K562 (cell line): ENCODE measurements at regions not wholly inside any gene's neighbourhood (a gene's known extent, or its start where the extent isn't known, plus 50 kb on each side); places are given as distances from the start of the nearest gene placed in this dataset.

ENCODE experiments used
- ARHGAP35 ChIP-seq: fragments of 450-650 bp; IDR thresholded peaks from 2 replicates; pipeline ENCODE4 v1.6.1; 2018; ENCODE audit not compliant: partially characterized antibody
- BHLHE40 ChIP-seq: IDR thresholded peaks from 2 replicates; pipeline ENCODE4 v1.6.1; 2011; ENCODE audit warnings: low read length, improper control_type of control experiment
- CCAR2 ChIP-seq: fragments of 200-400 bp; formaldehyde crosslinking; IDR thresholded peaks from 2 replicates; pipeline ENCODE4 v1.6.1; 2017; ENCODE audit warnings: mild to moderate bottlenecking, low read depth, low read length
- COPS2 ChIP-seq: fragments of 450-650 bp; conservative IDR thresholded peaks from 2 replicates; pipeline ENCODE4 v1.6.1; 2016; ENCODE audit warnings: mild to moderate bottlenecking, moderate library complexity
- CREM ChIP-seq: IDR thresholded peaks from 2 replicates; pipeline ENCODE4 v1.6.1; 2014; ENCODE audit warnings: antibody characterized with exemption, low read depth
- CTBP1 ChIP-seq: fragments of 450-650 bp; IDR thresholded peaks from 2 replicates; pipeline ENCODE4 v1.6.1; 2016; ENCODE audit warnings: borderline replicate concordance
- ELF1 ChIP-seq: fragments of 200-800 bp; sonication (Bioruptor generic); IDR thresholded peaks from 2 replicates; pipeline ENCODE4 v1.6.1; 2016; ENCODE audit warnings: missing genetic modification characterization, missing compliant biosample characterization
- ESRRA ChIP-seq: fragments of 450-650 bp; IDR thresholded peaks from 2 replicates; pipeline ENCODE4 v1.6.1; 2014; ENCODE audit warnings: low read depth, mild to moderate bottlenecking, moderate library complexity, borderline replicate concordance
- HCFC1 ChIP-seq: IDR thresholded peaks from 2 replicates; pipeline ENCODE4 v1.6.1; 2012; ENCODE audit warnings: low read depth, low read length, improper control_type of control experiment
- MAFF ChIP-seq: IDR thresholded peaks from 2 replicates; pipeline ENCODE4 v1.6.1; 2012; ENCODE audit warnings: low read length, improper control_type of control experiment
- MAFK ChIP-seq: IDR thresholded peaks from 2 replicates; pipeline ENCODE4 v1.6.1; 2011; ENCODE audit warnings: low read length, improper control_type of control experiment
- MEF2D ChIP-seq: conservative IDR thresholded peaks from 2 replicates; pipeline ENCODE4 v1.6.1; 2016; ENCODE audit warnings: low read depth, missing genetic modification characterization, missing compliant biosample characterization
- MGA ChIP-seq: fragments of 450-650 bp; IDR thresholded peaks from 2 replicates; pipeline ENCODE4 v1.6.1; 2016; ENCODE audit warnings: mild to moderate bottlenecking, moderate library complexity
- MYC ChIP-seq, 2 experiments: fragments of 250-450 bp in 1 of 2; sonication (Bioruptor Pico) in 1 of 2; IDR thresholded peaks; 2 replicates each; pipeline versions ENCODE4 v1.5.1 to v1.6.1; 2012 to 2021; ENCODE audit warnings: low read depth in 2 of 2, borderline replicate concordance in 1 of 2, improper control_type of control experiment in 1 of 2, low read length in 1 of 2, mild to moderate bottlenecking in 1 of 2, moderate library complexity in 1 of 2
- NCOA1 ChIP-seq: fragments of 450-650 bp; IDR thresholded peaks from 2 replicates; pipeline ENCODE4 v1.6.1; 2016; ENCODE audit warnings: low read depth
- NFE2 ChIP-seq: IDR thresholded peaks from 2 replicates; pipeline ENCODE4 v1.6.1; 2014; ENCODE audit warnings: antibody characterized with exemption, low read depth
- NFE2L1 ChIP-seq: fragments of 450-650 bp; IDR thresholded peaks from 2 replicates; pipeline ENCODE4 v1.6.1; 2016; ENCODE audit warnings: missing genetic modification characterization, low read depth, mild to moderate bottlenecking, missing compliant biosample characterization, moderate library complexity, borderline replicate concordance
- RBM25 ChIP-seq: fragments of 200-400 bp; formaldehyde crosslinking; IDR thresholded peaks from 2 replicates; pipeline ENCODE4 v1.6.1; 2018; ENCODE audit warnings: low read length, low read depth, moderate library complexity; ENCODE audit not compliant: severe bottlenecking
- ZNF165 ChIP-seq: fragments of 250-450 bp; sonication (Bioruptor Pico); IDR thresholded peaks from 2 replicates; pipeline ENCODE4 v1.4.0; 2020; ENCODE audit warnings: borderline replicate concordance

- TF ChIP-seq MYC (IDR thresholded peaks at IDR 0.05; ENCODE audit: low read depth, low read length) = no peak
- no peak for TF ChIP-seq MYC (CRISPR knock-in tag; IDR thresholded peaks at IDR 0.05; ENCODE audit: borderline replicate concordance, low read depth)
- TF ChIP-seq ARHGAP35 = no peak
- no peak for TF ChIP-seq CCAR2
- TF ChIP-seq MGA = peak; percentile 67
- no peak for TF ChIP-seq ZNF165
- peak; percentile 75 for TF ChIP-seq MAFK
- TF ChIP-seq RBM25 = no peak
- TF ChIP-seq MAFF = peak; percentile 71; the same call in 1 of the 2 replicates
- peak; percentile 29; the same call in 1 of the 2 replicates for TF ChIP-seq CREM
- peak; percentile 37; the same call in 1 of the 2 replicates for TF ChIP-seq NCOA1
- no peak for TF ChIP-seq MEF2D (tag)
- peak; percentile 38; the same call in 1 of the 2 replicates for TF ChIP-seq NFE2L1 (tag)
- no peak for TF ChIP-seq HCFC1
- TF ChIP-seq COPS2 = no peak
- TF ChIP-seq BHLHE40 = no peak
- peak; percentile 96 for TF ChIP-seq NFE2
- no peak for TF ChIP-seq ESRRA
- no peak for TF ChIP-seq ELF1 (tag)
- peak; percentile 47; the same call in 1 of the 2 replicates for TF ChIP-seq CTBP1
Measured at GRCh38 chr2:120863661-120864320, 128.1 kb downstream of the GLI2 start (continued).
